Activated CD8-positive, alpha-beta T cell treated with anti-CD3 and anti-CD28 coated beads, Interleukin-2, amount 10 ng/mL, durations not matched to agents 7 days and 5 days (primary cell): ENCODE measurements at regions not wholly inside any gene's neighbourhood (a gene's known extent, or its start where the extent isn't known, plus 50 kb on each side); places are given as distances from the start of the nearest gene placed in this dataset.
"Not testable (repeated sequence)": the region's sequence is repeated elsewhere in the genome, so short reads cannot be mapped to it uniquely, and the experiment has no call there.

ENCODE experiments used
- ATAC-seq: fragments of 150-1000 bp; cut with Tn5 transposase; one replicate; pipeline ENCODE4 v1.10.0; 2021; ENCODE audit warnings: moderate library complexity
- CTCF ChIA-PET: fragments of 350-600 bp; sonication (Branson Sonifier 250); formaldehyde crosslinking; loops from one replicate; lab custom pipeline; 2021; ENCODE audit warnings: antibody characterized with exemption; lab: Charles Lee
- POLR2A ChIA-PET: fragments of 350-600 bp; sonication (Branson Sonifier 250); formaldehyde crosslinking; loops from one replicate; lab custom pipeline; 2021; ENCODE audit warnings: antibody characterized with exemption; lab: Charles Lee
- DNase-seq: peaks from one replicate; pipeline ENCODE4 v3.0.0-alpha.2; 2020
- H3K27ac Mint-ChIP-seq: one replicate; pipeline ENCODE4 v1.8.0; 2021; ENCODE audit warnings: mild to moderate bottlenecking, mixed read lengths
- H3K27me3 Mint-ChIP-seq: one replicate; pipeline ENCODE4 v1.8.0; 2021; ENCODE audit warnings: low read depth, mixed read lengths
- H3K36me3 Mint-ChIP-seq: one replicate; pipeline ENCODE4 v1.8.0; 2021; ENCODE audit warnings: low read depth, mixed read lengths
- H3K4me1 Mint-ChIP-seq: one replicate; pipeline ENCODE4 v1.8.0; 2021; ENCODE audit warnings: low read depth, mixed read lengths
- H3K4me3 Mint-ChIP-seq: one replicate; pipeline ENCODE4 v1.8.0; 2021; ENCODE audit warnings: mild to moderate bottlenecking, mixed read lengths
- H3K9me3 Mint-ChIP-seq: one replicate; pipeline ENCODE4 v1.8.0; 2022; ENCODE audit warnings: mixed read lengths; ENCODE audit not compliant: insufficient read depth

DNA sequence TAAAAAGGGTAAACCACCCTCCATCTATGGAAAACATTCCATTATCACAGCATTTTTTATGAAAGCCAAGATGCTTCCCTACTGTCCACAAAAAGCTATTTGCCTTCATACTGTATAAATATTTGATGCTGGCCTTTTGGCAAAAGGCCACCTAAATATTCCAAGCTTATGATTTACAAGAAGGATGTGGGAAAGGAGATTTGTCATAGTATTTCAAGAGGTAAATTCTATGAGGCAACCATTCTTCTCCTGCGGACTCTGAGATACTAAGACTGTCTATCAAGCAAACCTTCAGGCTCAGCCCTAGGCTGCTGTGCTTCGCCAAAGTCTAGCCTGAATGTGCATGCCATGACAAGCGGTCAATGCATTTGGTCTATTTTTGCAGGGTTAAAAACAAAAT lies 807.1 kb upstream of the AMELY start:
- ChIA-PET CTCF (no interaction called here), POLR2A (no interaction called here)
- no peaks in the 10 kb centered on the region for H3K4me1 Mint-ChIP-seq
- H3K9me3 Mint-ChIP-seq: no peaks in the 10 kb centered on the region
- no peaks in the 10 kb centered on the region for H3K36me3 Mint-ChIP-seq
- ATAC-seq (no peak), DNase-seq (no peak)
- no peak overlapping the region for H3K4me3 Mint-ChIP-seq
- H3K27me3 Mint-ChIP-seq: no peaks in the 10 kb centered on the region
- no peak overlapping the region for H3K27ac Mint-ChIP-seq

DNA sequence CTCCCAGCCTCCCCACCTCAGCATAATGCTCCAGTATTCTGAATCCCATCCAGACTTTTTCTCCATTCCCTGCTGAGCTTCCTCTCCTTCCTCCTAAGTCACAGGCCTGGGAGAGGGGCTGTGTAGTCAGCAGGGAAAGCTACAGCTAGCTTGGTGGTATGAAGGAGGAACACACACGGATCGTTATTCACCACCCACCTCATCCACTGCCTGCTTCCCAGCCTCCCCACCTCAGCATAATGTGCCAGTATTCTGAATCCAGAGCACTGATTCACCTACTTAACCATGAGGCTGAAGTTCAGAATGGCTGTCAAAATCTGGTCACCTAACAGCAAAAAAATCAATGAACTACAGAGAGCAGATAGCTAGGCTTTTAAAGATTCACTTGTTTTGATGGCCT lies 806.6 kb upstream of the AMELY start:
- ATAC-seq: no peak
- Mint-ChIP-seq H3K27ac (no peak overlapping the region), H3K27me3 (no peaks in the 10 kb centered on the region), H3K4me3 (no peak overlapping the region), H3K9me3 (no peaks in the 10 kb centered on the region), H3K4me1 (no peaks in the 10 kb centered on the region), H3K36me3 (no peaks in the 10 kb centered on the region)
- DNase-seq: no peak
- CTCF ChIA-PET: no interaction called here
- POLR2A ChIA-PET: no interaction called here

DNA sequence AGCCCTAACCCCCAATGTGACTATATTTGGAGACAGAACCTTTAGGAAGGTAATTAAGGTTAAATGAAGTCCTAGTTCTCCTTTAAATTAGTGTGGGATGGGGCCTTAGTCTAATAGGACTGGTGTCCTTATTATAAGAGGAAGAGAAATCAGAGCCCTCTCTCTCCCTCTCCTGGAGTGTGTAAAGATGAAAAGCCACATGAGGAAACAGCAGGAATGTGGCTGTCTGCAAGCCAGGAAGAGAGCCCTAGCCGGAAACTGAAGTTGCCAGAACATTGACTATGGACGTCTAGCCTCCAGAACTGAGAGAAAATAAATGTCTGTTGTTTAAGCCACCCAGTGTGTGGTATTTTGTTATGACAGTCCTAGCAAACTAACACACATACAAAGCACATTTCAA lies 802.9 kb upstream of the AMELY start:
- DNase-seq (no peak), ATAC-seq (no peak)
- Mint-ChIP-seq H3K27ac (no peak overlapping the region), H3K4me3 (no peak overlapping the region), H3K36me3 (no peaks in the 10 kb centered on the region), H3K9me3 (no peaks in the 10 kb centered on the region), H3K4me1 (no peaks in the 10 kb centered on the region), H3K27me3 (no peaks in the 10 kb centered on the region)
- POLR2A ChIA-PET: no interaction called here
- CTCF ChIA-PET: no interaction called here

DNA sequence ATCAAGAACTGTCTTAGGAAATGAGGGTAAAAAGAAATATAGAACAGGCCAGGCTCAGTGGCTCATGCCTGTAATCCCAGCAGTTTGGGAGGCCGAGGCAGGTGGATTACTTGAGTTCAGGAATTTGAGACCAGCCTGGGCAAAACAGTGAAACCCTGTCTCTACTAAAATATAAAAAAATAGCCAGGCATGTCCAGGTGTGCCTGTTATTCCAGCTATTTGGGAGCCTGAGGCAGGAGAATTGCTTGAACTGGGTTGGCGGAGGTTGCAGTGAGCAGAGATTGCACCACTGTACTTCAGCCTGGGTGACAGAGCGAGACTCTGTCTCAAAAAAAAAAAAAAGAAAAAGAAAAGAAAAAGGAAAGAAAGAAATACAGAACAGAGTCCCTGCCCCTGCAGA lies 802.2 kb upstream of the AMELY start:
- CTCF ChIA-PET, POLR2A ChIA-PET, H3K4me1 Mint-ChIP-seq, H3K27me3 Mint-ChIP-seq, ATAC-seq, H3K27ac Mint-ChIP-seq, H3K9me3 Mint-ChIP-seq, H3K36me3 Mint-ChIP-seq, DNase-seq, H3K4me3 Mint-ChIP-seq: not testable (repeated sequence)

DNA sequence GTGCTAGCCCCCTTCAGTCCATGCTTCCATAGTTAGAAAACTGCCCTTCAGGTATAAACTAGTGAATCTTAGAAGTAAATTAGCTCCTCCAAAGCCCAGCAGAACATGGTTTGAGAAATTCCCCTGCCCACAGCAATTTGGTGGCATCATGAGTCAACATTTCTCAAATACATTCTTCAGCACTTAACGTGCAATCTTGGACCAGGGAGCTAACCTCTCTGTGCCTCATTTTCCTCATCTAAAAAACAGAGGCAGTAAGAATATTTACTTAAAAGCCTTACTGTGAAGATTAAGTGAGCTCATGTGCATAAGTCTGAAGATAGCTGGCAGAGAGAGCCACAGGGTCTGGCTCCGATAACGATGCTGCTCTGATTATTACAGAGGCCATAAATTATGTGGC lies 800.7 kb upstream of the AMELY start:
- ATAC-seq (no peak), DNase-seq (no peak)
- Mint-ChIP-seq H3K27ac (no peak overlapping the region), H3K27me3 (no peaks in the 10 kb centered on the region), H3K9me3 (no peaks in the 10 kb centered on the region), H3K36me3 (no peaks in the 10 kb centered on the region), H3K4me1 (no peaks in the 10 kb centered on the region), H3K4me3 (no peak overlapping the region)
- ChIA-PET CTCF (no interaction called here), POLR2A (no interaction called here)

DNA sequence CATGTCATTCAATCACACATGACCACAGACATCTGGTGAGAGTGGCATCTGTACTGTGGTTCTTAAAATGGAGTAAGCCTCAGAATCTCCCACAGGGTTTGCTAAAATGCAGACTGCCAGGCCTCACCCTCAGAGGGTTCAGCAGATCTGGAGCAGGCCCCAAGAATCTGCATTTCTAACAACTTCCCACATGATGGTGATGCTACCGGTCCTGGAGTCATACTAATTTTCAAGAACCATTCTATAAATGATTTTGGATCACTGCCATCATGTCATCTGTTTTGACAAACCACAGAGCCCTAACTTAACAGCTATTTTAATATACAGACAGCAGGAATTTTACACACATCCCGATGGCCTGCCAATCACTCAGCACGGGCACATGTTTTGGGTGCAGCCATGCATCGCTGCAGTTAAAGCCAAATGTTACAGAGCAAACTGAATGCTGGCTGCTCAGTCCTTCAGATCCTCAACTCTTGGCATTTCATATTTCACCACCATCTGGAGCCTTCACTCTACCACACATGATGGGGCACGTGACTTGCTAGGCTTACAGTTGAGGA lies 792.1 kb upstream of the AMELY start:
- Mint-ChIP-seq H3K9me3 (no peaks in the 10 kb centered on the region), H3K27ac (no peak overlapping the region), H3K27me3 (no peaks in the 10 kb centered on the region), H3K36me3 (no peaks in the 10 kb centered on the region), H3K4me1 (no peaks in the 10 kb centered on the region), H3K4me3 (no peak overlapping the region)
- no peak for ATAC-seq
- DNase-seq: no peak
- ChIA-PET CTCF (no interaction called here), POLR2A (no interaction called here)

DNA sequence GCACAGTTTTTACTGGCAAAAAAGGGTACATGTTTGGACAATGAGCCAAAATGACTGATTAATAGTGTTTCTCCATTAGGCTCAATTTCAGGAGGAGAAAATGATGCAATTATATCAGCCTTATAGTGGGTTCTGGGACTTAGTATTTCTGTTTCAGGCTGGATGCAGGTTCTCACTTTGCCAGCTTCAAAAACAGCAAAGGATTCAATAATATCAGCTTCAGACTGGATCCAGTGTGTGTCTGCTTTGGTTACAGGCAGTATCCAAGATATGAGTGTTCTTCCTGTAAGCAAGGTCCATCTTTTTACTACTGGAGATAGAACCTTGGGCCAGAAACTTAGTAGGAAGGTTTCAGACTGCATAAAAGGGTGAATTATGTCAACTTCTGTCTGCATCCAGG lies 790.9 kb upstream of the AMELY start:
- Mint-ChIP-seq H3K36me3 (no peaks in the 10 kb centered on the region), H3K9me3 (no peaks in the 10 kb centered on the region), H3K4me3 (no peak overlapping the region), H3K27me3 (no peaks in the 10 kb centered on the region), H3K27ac (no peak overlapping the region), H3K4me1 (no peaks in the 10 kb centered on the region)
- DNase-seq (no peak), ATAC-seq (no peak)
- CTCF ChIA-PET: no interaction called here
- POLR2A ChIA-PET: no interaction called here

DNA sequence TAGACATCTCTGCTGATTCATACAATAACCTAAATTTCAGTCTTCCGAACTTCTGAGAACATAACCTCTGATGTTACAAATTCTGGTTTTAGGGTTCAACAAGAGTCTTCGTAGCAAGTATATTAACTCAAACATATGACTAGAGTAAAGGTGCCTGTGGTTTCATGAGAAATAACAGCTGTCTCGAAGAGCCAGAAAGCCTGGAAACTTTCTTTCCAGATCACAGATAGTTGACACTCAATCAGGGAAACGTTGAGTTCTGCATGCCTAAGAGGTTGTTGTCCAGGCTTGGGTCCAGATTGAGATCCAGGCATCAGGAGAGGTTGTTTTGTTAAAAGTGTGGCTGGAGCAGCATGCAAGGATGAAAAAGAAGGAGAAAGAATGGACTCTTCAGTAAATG lies 790.1 kb upstream of the AMELY start:
- H3K4me3 Mint-ChIP-seq: no peak overlapping the region
- no peaks in the 10 kb centered on the region for H3K36me3 Mint-ChIP-seq
- no peaks in the 10 kb centered on the region for H3K27me3 Mint-ChIP-seq
- H3K4me1 Mint-ChIP-seq: no peaks in the 10 kb centered on the region
- H3K9me3 Mint-ChIP-seq: no peaks in the 10 kb centered on the region
- no peak for ATAC-seq
- CTCF ChIA-PET: no interaction called here
- no peak overlapping the region for H3K27ac Mint-ChIP-seq
- DNase-seq: no peak
- POLR2A ChIA-PET: no interaction called here

DNA sequence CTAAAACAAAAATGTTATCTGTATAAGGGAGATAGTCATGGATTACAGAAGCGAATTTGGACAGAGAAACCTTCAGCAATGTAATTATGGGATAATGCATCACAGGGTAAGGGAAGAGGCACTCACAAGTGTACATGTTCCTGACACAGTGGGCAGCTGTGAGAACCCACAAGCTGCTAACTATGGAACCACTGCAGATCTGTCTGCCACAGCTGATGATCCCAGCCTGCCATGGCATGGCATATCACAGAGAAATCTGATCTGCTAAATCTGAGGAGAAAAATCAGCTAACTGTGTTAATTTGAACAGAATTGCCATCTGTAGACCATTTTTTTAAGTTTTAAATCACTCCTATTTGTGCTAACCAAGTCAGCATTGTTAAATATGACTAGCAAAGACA lies 786.0 kb upstream of the AMELY start:
- H3K36me3 Mint-ChIP-seq: no peaks in the 10 kb centered on the region
- H3K27ac Mint-ChIP-seq: no peak overlapping the region
- H3K9me3 Mint-ChIP-seq: no peaks in the 10 kb centered on the region
- no peaks in the 10 kb centered on the region for H3K27me3 Mint-ChIP-seq
- ChIA-PET CTCF (no interaction called here), POLR2A (no interaction called here)
- DNase-seq (no peak), ATAC-seq (no peak)
- no peak overlapping the region for H3K4me3 Mint-ChIP-seq
- H3K4me1 Mint-ChIP-seq: no peaks in the 10 kb centered on the region

DNA sequence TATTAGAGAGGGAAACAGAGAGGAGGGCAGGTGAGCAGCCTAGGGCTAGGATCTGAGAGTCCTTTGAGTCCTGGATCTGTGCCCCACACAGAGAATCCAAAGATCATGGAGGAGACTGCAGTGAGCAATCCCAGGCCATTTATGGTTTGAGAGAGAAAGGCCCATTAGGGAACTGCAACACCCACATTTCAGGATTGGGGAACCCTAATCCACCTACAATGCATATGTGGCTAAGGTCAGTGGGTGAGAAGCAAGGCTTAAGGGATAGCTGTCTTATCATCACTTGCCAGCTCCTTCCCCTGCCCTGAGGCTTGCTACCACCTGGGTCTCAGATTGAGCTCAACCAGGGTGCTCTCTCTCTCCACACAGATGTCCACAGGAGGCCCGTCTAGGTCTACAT lies 781.1 kb upstream of the AMELY start:
- Mint-ChIP-seq H3K9me3 (no peaks in the 10 kb centered on the region), H3K27me3 (no peaks in the 10 kb centered on the region), H3K36me3 (no peaks in the 10 kb centered on the region), H3K4me3 (no peak overlapping the region), H3K4me1 (no peaks in the 10 kb centered on the region), H3K27ac (no peak overlapping the region)
- ChIA-PET POLR2A (no interaction called here), CTCF (no interaction called here)
- no peak for DNase-seq
- ATAC-seq: no peak

DNA sequence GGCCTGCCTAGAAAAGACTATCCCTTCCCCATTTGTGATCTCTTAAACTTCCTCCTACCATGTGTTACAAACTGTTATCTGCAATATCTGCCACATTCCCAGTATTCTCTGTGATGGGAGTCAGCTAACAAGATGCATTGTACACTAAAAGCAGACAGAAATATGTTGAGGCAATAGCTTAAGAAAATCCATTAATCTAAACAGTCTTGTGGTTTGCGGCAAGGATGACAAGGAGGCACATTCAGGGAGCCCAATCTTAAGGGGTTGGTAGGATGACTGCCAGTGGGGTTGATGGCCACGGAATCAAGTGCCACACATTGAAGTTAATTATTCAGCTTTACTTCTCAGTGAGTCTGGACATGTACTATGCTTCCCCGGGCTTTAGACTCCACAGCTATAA lies 775.5 kb upstream of the AMELY start:
- H3K9me3 Mint-ChIP-seq: no peaks in the 10 kb centered on the region
- no peaks in the 10 kb centered on the region for H3K36me3 Mint-ChIP-seq
- DNase-seq (no peak), ATAC-seq (no peak)
- ChIA-PET POLR2A (no interaction called here), CTCF (no interaction called here)
- no peak overlapping the region for H3K4me3 Mint-ChIP-seq
- no peaks in the 10 kb centered on the region for H3K4me1 Mint-ChIP-seq
- no peaks in the 10 kb centered on the region for H3K27me3 Mint-ChIP-seq
- H3K27ac Mint-ChIP-seq: no peak overlapping the region

DNA sequence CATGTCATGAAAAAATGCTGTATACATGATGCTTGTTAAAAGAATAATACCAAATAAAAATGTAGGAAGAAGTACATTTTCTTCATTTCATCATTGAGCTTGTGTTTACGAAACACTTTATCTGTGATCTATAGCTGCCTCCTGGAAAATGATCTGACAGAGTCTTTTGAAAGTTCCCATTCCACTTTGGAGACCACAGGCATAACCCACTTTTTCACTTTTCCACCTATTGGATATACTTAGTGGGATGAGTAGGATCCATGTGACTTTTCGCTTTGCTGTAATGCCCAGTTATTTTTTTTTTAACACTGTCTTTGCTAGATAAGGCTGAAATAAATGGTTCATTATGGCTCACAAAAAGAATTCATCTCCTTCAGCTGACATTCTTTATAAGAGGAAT lies 773.0 kb upstream of the AMELY start:
- CTCF ChIA-PET: no interaction called here
- Mint-ChIP-seq H3K9me3 (no peaks in the 10 kb centered on the region), H3K36me3 (no peaks in the 10 kb centered on the region), H3K4me3 (no peak overlapping the region), H3K4me1 (no peaks in the 10 kb centered on the region), H3K27me3 (no peaks in the 10 kb centered on the region), H3K27ac (no peak overlapping the region)
- POLR2A ChIA-PET: no interaction called here
- DNase-seq (no peak), ATAC-seq (no peak)

DNA sequence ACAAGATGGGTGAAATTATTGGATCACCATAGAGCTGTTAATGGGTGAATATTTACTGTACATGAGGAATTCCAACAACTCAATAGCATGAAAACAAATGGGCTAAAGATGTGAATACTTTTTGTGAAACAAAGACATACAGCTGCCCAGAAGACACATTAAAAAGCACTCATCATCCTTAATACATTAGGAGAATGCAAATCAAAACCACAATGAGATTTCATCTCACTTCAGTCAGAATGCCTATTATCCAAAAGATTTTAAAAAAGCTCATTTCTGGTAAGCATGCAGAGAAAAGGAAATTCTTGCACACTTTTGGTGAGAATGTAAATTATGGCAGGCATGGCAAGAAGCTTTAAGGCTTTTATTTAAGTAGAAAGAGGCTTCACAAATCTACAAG lies 770.8 kb upstream of the AMELY start:
- Mint-ChIP-seq H3K27ac (no peak overlapping the region), H3K4me3 (no peak overlapping the region), H3K27me3 (no peaks in the 10 kb centered on the region), H3K4me1 (no peaks in the 10 kb centered on the region), H3K9me3 (no peaks in the 10 kb centered on the region), H3K36me3 (no peaks in the 10 kb centered on the region)
- ChIA-PET POLR2A (no interaction called here), CTCF (no interaction called here)
- ATAC-seq (no peak), DNase-seq (no peak)
